NB4 (cell line): ENCODE measurements at regions not wholly inside any gene's neighbourhood (a gene's known extent, or its start where the extent isn't known, plus 50 kb on each side); places are given as distances from the start of the nearest gene placed in this dataset.

Experiments used
- DNase-seq: peaks from one replicate; pipeline ENCODE4 v3.0.0; 2010; ENCODE audit warnings: low read depth
- H3K4me3 ChIP-seq: one replicate; pipeline ENCODE4 v1.5.1; 2011; ENCODE audit warnings: mild to moderate bottlenecking, low read depth, low read length, moderate library complexity
- CTCF ChIP-seq: IDR thresholded peaks from one replicate; pipeline ENCODE4 v1.5.1; 2012; ENCODE audit warnings: low read depth, low read length
- MAX ChIP-seq: IDR thresholded peaks from 2 replicates; pipeline ENCODE4 v1.6.1; 2011; ENCODE audit warnings: low read depth, low read length
- MYC ChIP-seq: IDR thresholded peaks from 2 replicates; pipeline ENCODE4 v1.6.1; 2011; ENCODE audit warnings: low read depth, low read length
- POLR2A ChIP-seq: IDR thresholded peaks from 2 replicates; pipeline ENCODE4 v1.6.1; 2011; ENCODE audit warnings: mild to moderate bottlenecking; ENCODE audit not compliant: insufficient read length; ENCODE audit errors: extremely low read depth

- DNase-seq, result no peak
- H3K4me3 ChIP-seq, result no peak overlapping the region
- TF ChIP-seq MAX (no peak), MYC (no peak), CTCF (no peak), POLR2A (no peak)
Observed at GRCh38 chr20:40814631-40814960, 125.6 kb upstream of the MAFB start.

GRCh38 chr20:40815156-40816038 is 126.4 kb upstream of the MAFB start:
- no peak overlapping the region for H3K4me3 ChIP-seq
- no peak for DNase-seq
- no peak for TF ChIP-seq POLR2A
- no peak for TF ChIP-seq MAX
- no peak for TF ChIP-seq MYC
- no peak for TF ChIP-seq CTCF

- TF ChIP-seq MYC (no peak), MAX (no peak), CTCF (no peak), POLR2A (no peak)
- H3K4me3 ChIP-seq, result no peak overlapping the region
- no peak for DNase-seq
Observed at GRCh38 chr20:40816039-40816352, 127.0 kb upstream of the MAFB start.

- no peak for DNase-seq
- TF ChIP-seq CTCF (no peak), MAX (no peak), MYC (no peak), POLR2A (no peak)
- no peak overlapping the region for H3K4me3 ChIP-seq
Observed at GRCh38 chr20:40821429-40821828, 132.4 kb upstream of the MAFB start.

GRCh38 chr20:40826699-40827098 is 137.7 kb upstream of the MAFB start:
- no peak overlapping the region for H3K4me3 ChIP-seq
- no peak for TF ChIP-seq POLR2A
- no peak for TF ChIP-seq MYC
- TF ChIP-seq MAX, result no peak
- no peak for TF ChIP-seq CTCF
- no peak for DNase-seq
